Activated T-cell treated with anti-CD3 and anti-CD28 coated beads for 1 hour (primary cell): ENCODE measurements at regions not wholly inside any gene's neighbourhood (a gene's known extent, or its start where the extent isn't known, plus 50 kb on each side); places are given as distances from the start of the nearest gene placed in this dataset.

Source experiments
- DNase-seq: peaks from one replicate; pipeline ENCODE4 v3.0.0-alpha.2; 2020; ENCODE audit warnings: low read depth

- DNase-seq = no peak
Measured at GRCh38 chrX:78476701-78477100, 149.3 kb upstream of the CYSLTR1 start.

- no peak for DNase-seq
Measured at GRCh38 chrX:78456909-78457308, 129.5 kb upstream of the CYSLTR1 start.

GRCh38 chrX:78455901-78456300, 128.5 kb upstream of the CYSLTR1 start:
- no peak for DNase-seq

- DNase-seq = no peak
Measured at GRCh38 chrX:78452356-78452755, 124.9 kb upstream of the CYSLTR1 start.

- DNase-seq = no peak
Measured at GRCh38 chrX:78437621-78438020, 110.2 kb upstream of the CYSLTR1 start.

GRCh38 chrX:78429172-78429571, 101.8 kb upstream of the CYSLTR1 start:
- no peak for DNase-seq

- no peak for DNase-seq
Measured at GRCh38 chrX:78388663-78389062, 61.3 kb upstream of the CYSLTR1 start.

GRCh38 chrX:78387364-78387763, 60.0 kb upstream of the CYSLTR1 start:
- no peak for DNase-seq

- DNase-seq = no peak
Measured at GRCh38 chrX:78384486-78384885, 57.1 kb upstream of the CYSLTR1 start.

GRCh38 chrX:78383594-78383993, 56.2 kb upstream of the CYSLTR1 start:
- DNase-seq = no peak

- DNase-seq = no peak
Measured at GRCh38 chrX:78378476-78379115, 51.2 kb upstream of the CYSLTR1 start.
